GM20431 (cell line): ENCODE measurements at regions not wholly inside any gene's neighbourhood (a gene's known extent, or its start where the extent isn't known, plus 50 kb on each side); places are given as distances from the start of the nearest gene placed in this dataset.

Experiments
- in situ Hi-C: fragments of 300-500 bp; cut with MseI, MboI; formaldehyde crosslinking; loops from one replicate; pipeline ENCODE4 v1.15.0; 2020; ENCODE audit warnings: low sequenced_read_pairs; ENCODE audit not compliant: unreplicated experiment

DNA sequence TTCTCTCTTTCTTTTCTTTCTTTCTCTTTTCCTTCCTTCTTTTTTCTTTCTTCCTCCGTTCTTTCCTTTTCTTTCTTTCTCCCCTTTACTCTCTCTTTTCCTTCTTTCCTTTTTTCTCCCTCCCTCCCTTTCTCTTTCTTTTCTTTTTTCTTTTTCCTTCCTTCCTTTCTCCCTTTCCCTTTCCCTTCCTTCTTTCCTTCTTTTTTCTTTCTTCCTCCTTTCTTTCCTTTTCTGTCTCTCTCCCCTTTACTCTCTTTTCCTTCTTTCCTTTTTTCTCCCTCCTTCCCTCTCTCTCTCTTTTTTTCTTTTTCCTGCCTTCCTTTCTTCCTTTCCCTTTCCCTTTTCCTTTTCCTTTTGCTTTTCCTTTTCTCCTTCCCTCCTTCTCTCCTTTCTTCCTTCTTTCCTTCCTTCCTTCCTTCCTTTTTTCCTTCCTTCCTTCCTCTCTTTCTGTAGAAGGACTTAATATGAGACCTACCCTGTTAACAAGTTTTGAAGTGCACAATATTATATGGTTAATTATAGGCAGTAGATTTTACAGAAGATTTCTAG is 142.7 kb upstream of the CD180 start:
- in situ Hi-C loops, result no loop called here

DNA sequence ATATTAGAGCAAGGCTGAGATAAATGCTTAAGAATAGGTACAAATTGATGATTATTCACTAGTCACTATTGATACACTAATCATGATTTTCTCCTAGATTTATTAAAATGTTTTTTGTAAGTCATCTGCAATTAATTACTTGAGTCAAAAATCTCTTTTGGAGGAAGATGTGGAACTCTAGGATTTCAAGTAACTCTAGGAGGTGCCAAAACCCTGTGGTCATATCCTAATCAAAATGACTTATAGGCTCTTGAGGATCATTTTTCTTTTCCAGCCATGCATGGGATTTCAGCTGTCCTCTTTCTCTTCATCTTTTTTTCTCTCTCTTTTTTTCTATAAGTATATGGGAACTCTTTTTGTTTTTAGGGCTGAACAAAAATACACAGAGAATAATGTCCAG is 141.8 kb upstream of the CD180 start:
- in situ Hi-C loops, result no loop called here

DNA sequence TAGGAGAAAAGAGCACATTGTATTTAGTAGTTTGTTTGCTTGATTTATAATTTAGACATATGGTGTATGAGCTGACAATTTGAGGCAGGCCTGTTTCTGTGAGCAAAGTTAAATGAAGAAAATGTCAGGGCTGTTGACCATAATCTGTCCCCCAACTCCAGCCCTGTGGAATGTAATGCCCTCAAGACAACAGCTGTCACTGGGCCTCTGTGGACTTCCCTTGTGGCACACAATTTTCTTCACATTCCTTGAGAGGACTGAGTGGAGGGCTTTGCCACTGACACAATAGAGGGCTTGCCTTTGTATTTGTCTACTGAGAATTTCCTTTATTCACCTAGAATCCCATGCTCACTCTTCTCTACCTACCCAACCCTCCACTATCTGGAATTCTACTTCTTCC is 141.2 kb upstream of the CD180 start:
- in situ Hi-C loops, result no loop called here

DNA sequence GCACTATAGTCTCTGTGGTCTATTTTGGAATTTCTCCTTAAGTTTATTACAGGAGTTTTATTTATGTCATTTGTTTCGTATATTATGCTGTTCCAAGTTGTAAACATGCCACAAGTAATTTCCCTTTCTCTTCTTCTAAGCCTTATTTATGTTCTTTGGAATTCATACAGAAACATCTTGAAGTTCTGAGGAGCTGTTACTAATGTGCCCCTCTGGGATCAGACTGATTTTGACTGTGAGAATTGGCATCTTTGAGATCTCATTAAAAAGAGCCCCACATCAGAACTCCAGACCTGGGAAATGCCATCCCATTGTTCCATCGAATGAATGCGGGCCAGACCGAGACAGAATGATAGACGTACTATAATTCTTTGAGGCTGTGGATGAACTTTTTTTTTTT is 138.8 kb upstream of the CD180 start:
- in situ Hi-C loops, result no loop called here

DNA sequence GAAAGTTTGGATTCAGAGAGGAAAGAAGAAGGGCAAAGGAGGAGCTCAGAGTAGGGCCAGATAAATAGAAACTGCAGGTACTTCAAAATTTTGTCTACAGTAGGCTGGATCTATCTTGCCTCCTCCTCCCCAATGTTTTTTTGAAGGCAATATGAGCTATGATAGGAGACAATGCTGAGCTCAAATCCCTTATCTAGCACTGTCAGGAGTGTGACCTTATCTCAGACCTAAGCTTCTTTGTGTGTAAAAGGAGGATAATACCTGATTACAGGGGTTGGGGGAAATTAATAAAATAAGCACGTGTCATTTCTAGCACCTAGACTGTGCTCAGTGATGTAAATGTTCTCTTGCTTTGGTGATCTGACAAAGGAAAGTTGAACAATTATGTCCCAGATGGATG is 137.8 kb upstream of the CD180 start:
- in situ Hi-C loops, result no loop called here

DNA sequence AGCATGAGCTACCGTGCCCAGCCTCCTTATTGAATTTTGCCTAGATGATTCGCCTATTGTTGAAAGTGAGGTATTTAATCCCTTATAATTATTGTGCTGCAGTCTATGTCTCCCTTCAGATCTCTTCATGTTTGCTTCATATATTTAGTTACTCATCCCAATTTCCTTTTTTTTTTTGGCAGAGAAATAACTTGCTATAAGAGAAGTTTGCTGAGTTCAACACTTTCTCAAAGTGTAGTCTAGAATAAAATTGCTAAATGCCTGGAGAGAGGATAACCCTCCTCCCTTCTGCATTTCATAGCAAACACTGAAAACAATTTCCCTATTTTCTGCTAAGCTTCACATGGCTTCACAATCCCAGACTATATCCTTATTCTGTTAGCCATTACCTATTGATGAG is 136.6 kb upstream of the CD180 start:
- in situ Hi-C loops, result no loop called here

DNA sequence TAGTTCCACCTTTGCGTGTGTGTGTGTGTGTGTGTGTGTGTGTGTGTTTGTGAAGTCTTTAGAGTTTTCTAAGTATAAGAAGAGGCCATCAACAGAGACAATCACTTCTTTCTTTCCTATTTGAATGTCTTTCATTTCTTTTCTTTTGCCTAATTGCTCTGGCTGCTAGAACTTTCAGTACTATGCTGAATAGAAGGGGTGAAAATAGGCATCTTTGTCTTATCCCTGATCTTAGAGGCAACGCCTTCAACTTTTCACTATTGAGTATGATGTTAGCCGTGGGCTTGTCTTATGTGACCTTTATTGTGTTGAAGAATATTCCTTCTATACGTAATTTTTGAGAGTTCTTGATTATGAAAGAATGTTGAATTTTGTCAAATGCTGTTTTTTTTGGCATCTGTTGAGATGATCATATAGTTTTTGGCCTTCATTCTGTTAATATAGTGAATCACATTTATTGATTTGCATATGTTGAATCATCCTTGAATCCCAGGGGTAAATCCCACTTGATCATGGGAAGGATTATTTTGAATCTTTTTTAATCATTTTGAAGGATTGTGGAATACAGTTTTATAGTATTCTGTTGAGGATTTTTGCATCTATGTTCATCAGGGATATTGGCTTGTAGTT is 134.8 kb upstream of the CD180 start:
- in situ Hi-C loops, result no loop called here

DNA sequence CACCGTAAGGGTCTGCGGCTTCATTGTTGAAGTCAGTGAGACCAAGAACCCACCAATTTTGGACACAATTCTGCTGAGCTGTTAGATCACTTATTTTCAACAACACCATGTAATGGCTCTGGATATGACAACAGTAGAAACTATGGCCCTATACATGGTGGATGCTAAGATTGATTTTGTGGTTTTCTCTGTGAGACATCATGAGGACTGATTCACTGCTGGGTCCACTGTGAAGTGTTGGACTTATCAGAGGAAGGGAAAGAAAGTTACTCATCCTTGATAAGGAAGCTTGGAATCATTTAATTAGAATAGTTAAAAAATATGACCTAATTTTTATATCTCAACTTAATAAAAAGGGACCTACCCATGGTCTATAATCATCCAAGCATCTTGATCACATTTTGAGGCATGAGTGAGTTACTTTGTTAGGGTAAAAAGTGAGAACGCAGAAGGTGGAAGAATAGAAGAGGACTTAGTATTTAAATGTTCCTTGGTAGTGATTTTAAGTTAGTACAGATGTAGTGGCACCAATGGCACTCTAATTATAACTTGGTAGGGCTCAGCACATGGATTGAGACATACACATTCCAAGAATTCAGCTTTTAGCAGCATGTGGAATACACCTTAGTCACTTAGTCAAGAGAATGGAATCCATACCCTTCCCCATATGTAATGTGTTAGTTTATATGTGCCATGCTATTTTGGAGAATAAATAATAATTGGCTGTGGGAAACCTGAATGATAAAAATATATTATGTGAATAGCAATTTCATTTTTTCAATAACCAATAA is 123.5 kb upstream of the CD180 start:
- in situ Hi-C loops, result no loop called here

DNA sequence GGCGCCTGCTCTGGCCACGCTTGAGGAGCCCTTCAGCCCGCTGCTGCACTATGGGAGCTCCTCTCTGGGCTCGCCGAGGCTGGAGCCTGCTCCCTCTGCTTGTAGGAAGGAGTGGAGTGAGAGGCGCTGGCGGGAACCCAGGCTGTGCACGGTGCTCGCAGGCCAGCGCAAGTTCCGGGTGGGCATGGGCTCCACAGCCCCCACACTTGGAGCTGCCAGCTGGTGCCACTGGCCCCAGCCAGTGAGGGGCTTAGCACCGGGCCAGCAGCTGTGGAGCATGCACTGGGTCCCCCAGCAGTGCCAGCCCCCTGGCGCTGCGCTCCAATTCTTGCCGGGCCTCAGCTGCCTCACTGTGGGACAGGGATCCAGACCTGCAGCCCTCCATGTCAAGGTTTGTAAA is 122.1 kb upstream of the CD180 start:
- in situ Hi-C loops, result no loop called here

DNA sequence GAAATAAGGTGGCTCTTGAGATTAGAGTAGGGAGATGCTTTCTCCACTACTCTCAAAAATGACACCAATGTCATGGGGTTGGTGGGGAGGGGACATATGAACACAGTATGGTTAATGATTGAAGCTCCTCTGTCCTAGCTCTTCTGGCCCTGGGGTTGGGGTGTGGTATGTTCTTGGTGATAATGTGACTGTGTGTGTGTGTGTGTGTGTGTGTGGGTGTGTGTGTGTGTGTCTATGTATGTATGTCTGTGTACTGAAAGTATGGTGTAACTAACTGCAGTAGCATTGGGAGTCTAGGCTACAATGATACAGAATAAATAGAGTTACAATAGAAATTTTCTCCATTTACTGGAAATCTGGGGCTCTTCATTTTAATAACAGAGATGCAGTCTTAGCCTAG is 121.0 kb upstream of the CD180 start:
- in situ Hi-C loops, result no loop called here

DNA sequence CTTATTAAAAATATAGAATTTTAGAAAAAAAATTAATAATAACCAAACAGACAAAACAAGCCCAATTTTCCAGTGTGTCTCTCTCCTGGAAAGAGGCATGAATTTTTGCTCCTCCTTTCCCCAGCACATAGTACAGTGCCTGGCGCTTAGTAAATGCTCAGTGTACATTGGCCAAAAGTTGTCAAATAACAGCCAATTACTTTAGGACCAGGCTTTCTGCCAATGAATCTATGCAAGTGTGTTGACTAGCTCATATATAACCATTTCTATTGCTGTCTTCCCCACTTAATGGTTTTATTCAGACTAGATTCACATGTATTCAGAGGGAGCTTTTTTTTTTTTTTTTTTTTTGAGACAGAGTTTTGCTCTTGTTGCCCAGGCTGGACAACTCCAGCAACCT is 120.1 kb upstream of the CD180 start:
- in situ Hi-C loops, result no loop called here

DNA sequence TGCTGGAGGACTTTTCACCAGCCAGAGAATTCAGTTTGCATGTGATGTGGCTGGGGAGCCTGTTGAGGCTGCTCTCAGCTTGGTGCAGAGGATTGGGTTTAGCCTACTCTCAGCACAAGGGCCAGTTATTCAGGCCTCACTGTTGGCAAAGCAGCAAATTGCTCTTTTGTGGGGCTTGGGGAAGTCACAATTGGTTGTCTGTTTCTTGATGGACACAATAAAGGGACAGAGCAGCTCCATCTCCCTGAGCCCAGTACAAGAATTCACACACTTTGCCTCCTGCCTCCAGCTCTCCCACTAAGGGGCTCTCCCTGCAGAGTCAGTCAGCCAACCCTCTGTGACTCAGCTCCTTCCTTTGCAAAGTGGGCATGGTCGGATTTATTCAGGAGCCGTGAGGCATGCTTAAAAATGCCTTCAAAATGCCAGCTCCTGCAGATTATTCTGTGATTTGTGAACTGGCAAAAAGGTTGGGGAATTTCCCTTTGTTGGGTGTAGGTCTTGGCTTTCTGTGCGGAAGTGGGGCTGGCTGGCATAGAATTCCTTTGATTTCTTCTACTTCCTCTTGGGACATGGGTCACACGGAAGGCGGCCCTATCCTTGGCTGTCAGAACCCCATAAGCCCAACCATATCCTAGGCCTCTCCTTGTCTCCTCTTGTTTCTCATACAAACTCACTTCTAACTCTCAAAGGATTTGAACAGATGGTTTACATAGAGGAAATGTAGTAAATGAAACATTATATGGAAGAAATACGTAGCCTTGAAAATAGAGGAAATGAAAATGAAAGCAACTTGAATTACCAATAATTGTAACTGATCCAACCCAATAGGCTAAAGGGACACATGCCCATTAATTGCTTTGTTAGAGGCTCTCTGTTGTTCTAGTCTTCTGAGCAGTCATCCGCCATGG is 118.7 kb upstream of the CD180 start:
- in situ Hi-C loops, result no loop called here

DNA sequence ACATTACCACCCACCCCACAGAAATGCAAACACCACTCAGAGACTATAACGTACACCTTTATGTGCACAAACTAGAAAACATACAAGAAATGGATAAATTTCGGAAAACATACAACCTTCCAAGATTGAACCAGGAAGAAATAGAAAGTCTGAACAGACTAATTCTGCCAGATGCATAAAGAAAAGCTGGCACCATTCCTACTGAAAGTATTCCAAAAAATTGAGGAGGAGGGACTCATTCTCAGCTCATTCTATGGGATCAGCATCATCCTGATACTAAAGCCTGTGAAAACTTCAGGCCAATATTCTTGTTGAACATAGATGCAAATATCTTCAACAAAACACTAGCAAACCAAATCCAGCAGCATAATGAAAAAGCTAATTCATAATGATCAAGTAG is 115.1 kb upstream of the CD180 start:
- in situ Hi-C loops, result no loop called here

DNA sequence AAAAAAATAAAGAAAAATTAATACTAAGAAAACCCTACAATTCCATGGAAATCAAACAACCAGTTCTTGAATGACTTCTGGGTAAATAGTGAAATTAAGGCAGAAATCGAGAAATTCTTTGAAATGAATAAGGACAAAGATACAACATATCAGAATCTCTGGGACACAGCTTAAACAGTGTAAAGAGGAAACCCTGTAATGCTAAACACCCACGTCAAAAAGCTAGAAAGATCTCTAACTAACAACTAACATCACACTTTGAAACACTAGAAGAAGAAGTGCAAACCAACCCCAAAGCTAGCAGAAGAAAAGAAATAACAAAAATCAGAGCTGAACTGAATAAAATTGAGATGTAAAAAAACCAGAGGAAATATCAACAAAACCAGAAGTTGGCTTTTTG is 114.6 kb upstream of the CD180 start:
- in situ Hi-C loops, result no loop called here

DNA sequence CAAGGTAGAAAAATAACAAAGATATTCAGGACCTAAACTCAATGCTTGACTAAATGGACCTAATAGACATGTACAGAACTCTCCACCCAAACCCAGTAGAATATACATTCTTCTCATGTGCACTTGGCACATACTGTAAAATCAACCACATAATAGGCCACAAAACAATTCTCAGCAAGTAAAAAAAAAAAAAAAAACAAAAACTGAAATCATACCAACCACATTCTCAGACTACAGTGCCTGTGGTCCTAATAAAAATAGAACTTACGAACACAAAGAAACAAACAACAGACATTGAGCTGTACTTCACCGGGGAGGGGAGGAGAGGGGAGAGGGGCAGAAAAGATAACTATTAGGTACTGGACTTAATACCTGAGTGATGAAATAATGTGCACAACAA is 114.1 kb upstream of the CD180 start:
- in situ Hi-C loops, result no loop called here

DNA sequence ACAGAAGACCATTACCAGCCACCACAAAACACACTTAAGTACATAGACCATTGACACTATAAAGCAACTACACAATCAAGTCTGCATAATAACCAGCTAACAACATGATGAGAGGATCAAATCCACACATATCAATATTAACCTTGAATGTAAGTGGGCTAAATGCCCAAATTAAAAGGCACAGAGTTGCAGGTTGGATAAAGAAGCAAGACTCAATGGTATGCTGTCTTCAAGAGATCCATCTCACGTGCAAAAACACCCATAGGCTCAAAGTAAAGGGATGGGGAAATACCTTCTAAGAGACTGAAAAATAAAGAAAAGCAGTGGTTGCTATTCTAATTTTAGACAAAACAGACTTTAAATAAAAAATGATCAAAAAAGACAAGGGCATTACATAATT is 113.6 kb upstream of the CD180 start:
- in situ Hi-C loops, result no loop called here

DNA sequence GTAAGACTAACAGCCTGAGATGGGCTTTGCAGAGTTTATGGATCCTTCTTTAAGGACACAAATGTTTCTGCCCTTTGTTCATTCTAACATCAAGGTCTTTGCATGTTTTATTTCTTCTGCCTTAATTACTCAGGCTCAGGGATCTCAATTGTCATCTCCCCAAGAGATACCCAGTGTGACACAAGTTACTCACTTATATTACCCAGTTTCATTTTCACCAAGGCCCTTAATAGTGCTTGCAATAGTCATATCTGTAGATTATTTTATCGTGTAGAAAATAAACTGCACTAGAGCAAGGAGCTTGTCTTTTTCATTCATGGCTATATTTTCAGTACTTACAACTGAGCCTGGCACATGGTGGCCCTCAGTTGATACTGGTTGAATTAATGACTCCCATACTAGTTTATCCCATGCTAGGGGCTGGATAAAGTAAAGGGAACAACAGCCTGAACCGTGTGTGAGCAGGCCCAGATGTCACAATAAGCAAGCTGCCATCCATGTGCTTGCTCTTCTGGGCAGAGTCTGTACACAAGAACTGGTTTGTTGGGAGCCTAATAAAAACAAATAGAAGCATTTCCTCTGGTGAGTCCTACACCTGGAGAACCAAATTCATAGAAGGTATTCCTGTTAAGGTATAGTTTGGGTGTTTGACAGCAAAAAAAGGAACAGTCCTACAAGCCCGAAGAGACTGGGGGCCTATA is 112.5 kb upstream of the CD180 start:
- in situ Hi-C loops, result no loop called here

DNA sequence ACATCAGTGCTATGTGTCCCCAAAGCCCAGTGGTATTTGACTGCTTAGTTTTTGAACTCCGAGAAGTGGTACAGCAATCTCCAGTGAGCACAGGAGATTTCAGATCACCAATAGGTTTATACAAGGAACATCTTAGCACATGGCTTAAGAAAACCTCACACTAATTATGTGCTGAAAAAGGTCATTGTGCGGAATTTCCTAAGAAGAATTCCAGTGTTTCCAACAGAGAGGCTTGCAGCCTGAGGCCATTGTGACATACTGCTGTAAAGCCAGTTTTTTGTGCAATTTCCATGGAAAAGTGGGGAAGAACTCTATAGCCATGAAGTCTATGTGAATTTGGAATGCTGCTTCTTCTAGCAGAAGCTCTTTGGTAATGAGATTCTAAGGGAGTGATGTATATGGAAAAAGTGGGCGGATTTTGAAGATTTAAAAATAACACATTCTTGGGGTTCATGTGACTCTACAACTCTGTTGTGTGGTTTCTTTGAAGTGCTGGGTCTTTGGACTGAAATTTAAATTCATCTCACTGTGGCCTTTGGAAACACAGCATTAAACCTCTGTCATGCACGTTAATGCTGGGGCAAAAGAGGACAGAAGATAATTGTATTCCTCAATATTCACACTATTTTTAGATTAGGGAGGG is 110.5 kb upstream of the CD180 start:
- in situ Hi-C loops, result no loop called here

DNA sequence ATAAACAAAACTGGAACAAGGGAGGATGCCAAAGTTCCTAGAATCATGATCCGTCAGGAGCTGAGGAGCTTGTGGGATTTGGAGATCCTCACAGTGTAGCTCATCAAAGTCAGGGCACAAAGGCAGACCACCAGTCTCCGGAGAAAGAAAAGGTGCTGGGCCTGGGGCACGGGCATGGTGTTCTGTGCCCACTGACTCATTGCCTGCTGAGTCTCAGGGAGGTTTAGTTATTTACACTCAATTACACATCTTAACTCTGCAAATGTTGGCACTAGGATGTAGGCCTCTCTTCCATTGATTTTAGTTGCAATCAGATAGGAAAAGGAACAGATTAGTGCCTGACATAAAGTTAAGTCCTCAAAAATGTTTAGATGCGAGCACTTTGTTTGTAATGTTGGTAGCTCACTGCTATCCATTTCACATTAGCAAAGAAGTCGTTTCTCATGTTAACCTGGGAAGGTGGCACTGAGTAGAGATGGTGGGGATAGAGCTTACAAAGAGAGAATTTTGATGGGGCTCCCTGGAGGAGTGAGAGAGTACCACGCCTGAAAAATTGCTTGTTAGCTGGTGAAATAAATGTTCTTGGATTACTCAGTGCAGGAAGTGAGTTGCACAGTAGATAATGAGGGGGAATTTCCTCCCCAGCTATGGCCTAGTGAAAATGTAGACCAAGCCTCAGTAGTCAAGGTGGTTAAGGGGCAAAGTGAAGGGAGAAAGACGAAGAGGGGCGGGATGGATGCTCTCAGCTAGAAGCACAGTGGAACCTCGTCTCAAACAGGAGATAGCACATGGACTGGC is 109.5 kb upstream of the CD180 start:
- in situ Hi-C loops, result no loop called here
